Retinal pigment epithelial cell (primary cell): ENCODE measurements at regions not wholly inside any gene's neighbourhood (a gene's known extent, or its start where the extent isn't known, plus 50 kb on each side); places are given as distances from the start of the nearest gene placed in this dataset.

Experiments
- DNase-seq: peaks from one replicate; pipeline ENCODE4 v3.0.0-alpha.2; 2010; ENCODE audit warnings: low read depth
- H3K4me3 ChIP-seq: 2 replicates; pipeline ENCODE4 v1.5.1; 2011; ENCODE audit warnings: mild to moderate bottlenecking, low read length, control low read depth, moderate library complexity
- TF ChIP-seq, protein P1 (sequence below): conservative IDR thresholded peaks from 2 replicates; pipeline ENCODE4 v1.5.1; 2011; ENCODE audit warnings: low read depth, low read length, control low read depth, inconsistent platforms

DNA sequence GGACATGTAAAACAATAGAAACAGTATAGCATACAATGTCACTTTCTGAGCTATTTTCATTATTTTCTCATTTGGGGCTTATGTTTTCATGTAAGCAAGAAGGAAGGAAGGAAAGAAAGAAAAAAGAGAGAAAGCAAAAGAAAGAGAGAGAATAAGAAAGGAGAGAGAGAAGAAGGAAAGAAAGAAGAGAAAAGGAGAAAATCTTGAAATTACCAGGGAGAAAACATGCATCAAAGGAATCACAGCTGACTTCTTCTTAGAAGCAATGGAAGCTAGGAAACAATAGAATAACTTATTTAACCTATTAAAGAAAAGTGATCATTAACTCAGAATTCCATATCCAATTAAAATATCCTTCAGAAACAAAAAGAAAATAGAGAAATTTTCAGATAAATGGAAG, 471.5 kb downstream of the OCA2 start:
- TF ChIP-seq, protein P1, sequence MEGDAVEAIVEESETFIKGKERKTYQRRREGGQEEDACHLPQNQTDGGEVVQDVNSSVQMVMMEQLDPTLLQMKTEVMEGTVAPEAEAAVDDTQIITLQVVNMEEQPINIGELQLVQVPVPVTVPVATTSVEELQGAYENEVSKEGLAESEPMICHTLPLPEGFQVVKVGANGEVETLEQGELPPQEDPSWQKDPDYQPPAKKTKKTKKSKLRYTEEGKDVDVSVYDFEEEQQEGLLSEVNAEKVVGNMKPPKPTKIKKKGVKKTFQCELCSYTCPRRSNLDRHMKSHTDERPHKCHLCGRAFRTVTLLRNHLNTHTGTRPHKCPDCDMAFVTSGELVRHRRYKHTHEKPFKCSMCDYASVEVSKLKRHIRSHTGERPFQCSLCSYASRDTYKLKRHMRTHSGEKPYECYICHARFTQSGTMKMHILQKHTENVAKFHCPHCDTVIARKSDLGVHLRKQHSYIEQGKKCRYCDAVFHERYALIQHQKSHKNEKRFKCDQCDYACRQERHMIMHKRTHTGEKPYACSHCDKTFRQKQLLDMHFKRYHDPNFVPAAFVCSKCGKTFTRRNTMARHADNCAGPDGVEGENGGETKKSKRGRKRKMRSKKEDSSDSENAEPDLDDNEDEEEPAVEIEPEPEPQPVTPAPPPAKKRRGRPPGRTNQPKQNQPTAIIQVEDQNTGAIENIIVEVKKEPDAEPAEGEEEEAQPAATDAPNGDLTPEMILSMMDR = no peak
- no peak for DNase-seq
- H3K4me3 ChIP-seq = no peak overlapping the region

DNA sequence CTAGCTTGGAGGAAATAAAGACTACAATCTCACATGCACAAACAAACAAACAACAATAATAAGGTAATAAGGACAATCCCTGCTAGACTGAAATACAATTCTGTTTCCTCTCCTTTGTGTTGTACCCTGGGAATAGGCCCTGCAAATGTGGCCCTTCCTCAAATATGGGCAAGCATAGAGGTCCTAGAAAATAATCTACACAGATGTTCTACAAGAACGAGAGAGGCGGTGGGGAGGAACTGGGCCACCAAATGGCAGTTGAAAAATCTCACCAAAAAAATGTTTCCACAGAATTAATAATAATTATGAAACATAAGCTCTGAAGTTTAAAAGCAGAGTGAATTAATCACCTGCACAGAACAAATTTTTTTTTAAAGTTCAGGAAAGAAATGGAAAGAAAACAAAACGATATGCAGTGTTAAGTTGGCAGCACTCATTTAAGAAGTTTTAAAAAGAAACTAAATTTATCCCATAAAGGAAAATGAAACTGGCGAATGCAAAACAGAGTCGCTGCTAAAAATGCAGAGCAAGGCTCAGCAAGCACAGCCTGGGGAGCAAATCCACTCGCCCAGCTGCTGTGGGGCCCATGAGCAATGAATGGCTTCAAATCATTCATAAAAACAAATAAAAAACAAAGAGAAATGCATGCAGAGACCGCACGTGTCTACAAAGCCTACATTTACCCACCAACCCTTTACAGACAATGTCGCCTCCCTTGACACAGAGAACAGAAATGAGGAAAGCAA, 475.4 kb downstream of the OCA2 start:
- no peak for DNase-seq
- TF ChIP-seq, protein P1 = no peak
- no peak overlapping the region for H3K4me3 ChIP-seq

DNA sequence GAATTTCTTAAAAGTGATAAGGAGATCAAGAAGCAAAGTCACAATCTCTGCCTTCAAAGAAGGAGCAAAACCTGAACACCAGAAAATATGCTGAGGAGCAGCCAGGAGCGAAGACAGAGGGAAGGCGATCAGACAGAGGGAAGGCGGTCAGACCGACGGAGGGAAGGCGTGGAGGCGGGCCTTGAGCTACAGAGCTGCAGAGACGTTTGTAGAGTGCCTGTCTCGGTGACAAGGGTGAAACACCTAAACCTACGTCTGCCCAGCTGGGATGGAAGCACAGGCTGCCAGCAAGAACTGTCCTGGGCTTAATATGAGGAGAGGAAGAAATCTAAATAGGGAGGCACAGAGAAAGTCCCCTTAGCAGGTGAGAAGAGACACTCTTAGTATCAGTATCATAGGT, 476.0 kb downstream of the OCA2 start:
- TF ChIP-seq, protein P1 = no peak
- no peak for DNase-seq
- H3K4me3 ChIP-seq = no peak overlapping the region

DNA sequence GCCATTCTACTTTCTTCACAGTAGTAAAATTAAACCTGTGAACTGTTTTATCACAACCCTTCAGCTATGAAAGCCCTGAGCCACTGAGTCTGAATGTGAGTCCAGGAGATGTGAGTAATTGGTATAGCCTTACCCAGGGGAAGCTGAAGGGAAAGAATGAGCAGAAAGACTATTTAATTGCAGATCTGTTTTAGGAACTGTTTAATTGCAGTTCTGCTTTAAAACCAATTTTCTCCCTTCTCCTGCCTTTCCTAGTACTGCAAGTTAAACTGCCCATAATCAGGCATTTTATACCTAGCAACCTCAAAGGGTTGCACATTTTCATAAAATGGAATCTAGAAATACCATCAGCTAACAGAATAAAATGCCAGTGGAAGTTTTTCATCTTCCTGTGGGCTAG, 476.7 kb downstream of the OCA2 start:
- TF ChIP-seq, protein P1 = no peak
- H3K4me3 ChIP-seq = no peak overlapping the region
- no peak for DNase-seq

DNA sequence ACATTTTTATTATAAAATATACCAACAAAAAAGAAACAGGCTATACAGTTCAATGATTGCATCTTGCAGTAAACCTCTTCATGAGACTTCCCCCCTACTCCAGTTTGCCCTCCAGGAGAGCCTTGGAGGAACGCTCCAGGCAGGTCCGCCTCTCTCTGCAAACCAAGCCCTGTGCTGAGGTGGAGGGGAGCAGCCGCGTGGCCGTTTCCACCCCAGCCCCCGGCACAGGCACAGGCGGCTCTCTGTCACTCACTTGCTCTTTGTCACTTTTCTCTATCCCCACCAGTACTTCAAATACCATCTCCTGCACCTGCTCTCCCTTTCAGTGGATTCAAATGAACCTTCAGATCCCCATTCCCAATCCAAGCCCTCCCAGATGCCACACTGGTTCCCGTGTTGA, 479.9 kb downstream of the OCA2 start:
- TF ChIP-seq, protein P1 = no peak
- no peak for DNase-seq
- no peak overlapping the region for H3K4me3 ChIP-seq

DNA sequence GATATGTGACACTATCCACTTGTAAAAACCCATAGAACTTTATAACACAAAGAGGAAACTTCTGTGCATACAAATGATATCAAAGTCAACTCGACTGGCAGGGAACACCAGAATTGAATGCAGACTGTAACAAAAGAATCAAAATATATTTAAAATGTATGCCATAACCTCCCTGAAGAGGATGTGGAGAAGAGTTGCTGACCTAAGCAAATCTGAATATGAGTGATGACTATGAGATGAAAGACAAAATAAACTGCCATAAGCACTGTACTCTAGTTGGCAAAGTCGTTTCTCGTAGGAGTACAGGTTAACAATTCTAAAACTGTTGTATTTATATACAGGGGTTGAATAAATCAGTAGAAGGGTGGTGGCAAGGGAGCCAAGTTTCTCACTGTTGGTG, 482.1 kb downstream of the OCA2 start:
- no peak for DNase-seq
- no peak overlapping the region for H3K4me3 ChIP-seq
- TF ChIP-seq, protein P1 = no peak

DNA sequence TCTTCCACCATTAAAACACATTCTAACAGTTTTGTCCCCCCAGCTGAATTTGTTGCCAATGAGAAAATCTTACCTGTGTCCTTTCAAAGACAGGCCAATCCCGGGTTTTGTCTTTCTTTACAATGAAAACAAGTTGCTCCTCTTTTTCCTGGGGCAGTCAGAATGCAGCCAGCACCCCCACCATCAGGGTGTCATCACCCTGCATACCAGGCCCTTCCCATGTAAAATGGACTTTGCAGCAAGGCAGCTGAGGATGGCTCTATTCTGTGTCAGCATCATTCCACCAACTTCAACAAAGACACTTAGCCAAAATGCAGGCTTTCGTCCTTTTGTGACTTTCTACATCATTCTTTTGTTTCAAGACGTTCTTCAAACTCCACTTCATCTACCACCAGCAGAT, 490.9 kb downstream of the OCA2 start:
- no peak for DNase-seq
- TF ChIP-seq, protein P1 = no peak
- no peak overlapping the region for H3K4me3 ChIP-seq
